HG03460 (cell line): ENCODE measurements at regions not wholly inside any gene's neighbourhood (a gene's known extent, or its start where the extent isn't known, plus 50 kb on each side); places are given as distances from the start of the nearest gene placed in this dataset.
A peak's percentile ranks its signal among the peaks of the same experiment; 100 is the strongest.
"Not testable (repeated sequence)": the region's sequence is repeated elsewhere in the genome, so short reads cannot be mapped to it uniquely, and the experiment has no call there.

Source experiments
- ATAC-seq: cut with Tn5 transposase; IDR thresholded peaks from one replicate; pipeline ENCODE4 v1.9.1; 2021; ENCODE audit not compliant: unreplicated experiment

GRCh38 chr3:34106379-34106778, 307.9 kb downstream of the PDCD6IP start:
- no peak for ATAC-seq

- peak; percentile 37 for ATAC-seq
These were observed 308.4 kb downstream of the PDCD6IP start for GRCh38 chr3:34106879-34107278.

GRCh38 chr3:34107669-34108068, 309.2 kb downstream of the PDCD6IP start:
- ATAC-seq: peak; percentile 41

- ATAC-seq: no peak
These were observed 310.6 kb downstream of the PDCD6IP start for GRCh38 chr3:34109021-34109420.

GRCh38 chr3:34109846-34110245, 311.4 kb downstream of the PDCD6IP start:
- peak; percentile 42 for ATAC-seq

- ATAC-seq: no peak
These were observed 312.9 kb downstream of the PDCD6IP start for GRCh38 chr3:34111361-34111760.

- ATAC-seq: not testable (repeated sequence)
These were observed 313.8 kb downstream of the PDCD6IP start for GRCh38 chr3:34112261-34112660.

GRCh38 chr3:34131091-34131490, 332.7 kb downstream of the PDCD6IP start:
- no peak for ATAC-seq

- no peak for ATAC-seq
These were observed 333.8 kb downstream of the PDCD6IP start for GRCh38 chr3:34132069-34132692.

GRCh38 chr3:34139566-34139965, 341.1 kb downstream of the PDCD6IP start:
- no peak for ATAC-seq

GRCh38 chr3:34140616-34141015, 342.2 kb downstream of the PDCD6IP start:
- ATAC-seq: no peak

GRCh38 chr3:34141841-34142337, 343.5 kb downstream of the PDCD6IP start:
- no peak for ATAC-seq

- ATAC-seq: no peak
These were observed 347.4 kb downstream of the PDCD6IP start for GRCh38 chr3:34145796-34146195.

- no peak for ATAC-seq
These were observed 348.2 kb downstream of the PDCD6IP start for GRCh38 chr3:34146596-34146995.

GRCh38 chr3:34150992-34151391, 352.6 kb downstream of the PDCD6IP start:
- ATAC-seq: no peak

- ATAC-seq: no peak
These were observed 354.2 kb downstream of the PDCD6IP start for GRCh38 chr3:34152656-34153055.

- ATAC-seq: no peak
These were observed 356.7 kb downstream of the PDCD6IP start for GRCh38 chr3:34155108-34155507.

- peak; percentile 62 for ATAC-seq
These were observed 357.2 kb downstream of the PDCD6IP start for GRCh38 chr3:34155666-34156065.

- ATAC-seq: no peak
These were observed 359.1 kb downstream of the PDCD6IP start for GRCh38 chr3:34157491-34157890.

GRCh38 chr3:34159613-34160420, 361.4 kb downstream of the PDCD6IP start:
- ATAC-seq: no peak

- ATAC-seq: not testable (repeated sequence)
These were observed 371.2 kb downstream of the PDCD6IP start for GRCh38 chr3:34169636-34170035.

GRCh38 chr3:34174740-34175139, 376.3 kb downstream of the PDCD6IP start:
- no peak for ATAC-seq
